GM19351 (cell line): ENCODE measurements at regions not wholly inside any gene's neighbourhood (a gene's known extent, or its start where the extent isn't known, plus 50 kb on each side); places are given as distances from the start of the nearest gene placed in this dataset.

ENCODE experiments used
- ATAC-seq: cut with Tn5 transposase; IDR thresholded peaks from one replicate; pipeline ENCODE4 v1.9.1; 2021; ENCODE audit warnings: mild to moderate bottlenecking, moderate library complexity; ENCODE audit not compliant: unreplicated experiment

DNA sequence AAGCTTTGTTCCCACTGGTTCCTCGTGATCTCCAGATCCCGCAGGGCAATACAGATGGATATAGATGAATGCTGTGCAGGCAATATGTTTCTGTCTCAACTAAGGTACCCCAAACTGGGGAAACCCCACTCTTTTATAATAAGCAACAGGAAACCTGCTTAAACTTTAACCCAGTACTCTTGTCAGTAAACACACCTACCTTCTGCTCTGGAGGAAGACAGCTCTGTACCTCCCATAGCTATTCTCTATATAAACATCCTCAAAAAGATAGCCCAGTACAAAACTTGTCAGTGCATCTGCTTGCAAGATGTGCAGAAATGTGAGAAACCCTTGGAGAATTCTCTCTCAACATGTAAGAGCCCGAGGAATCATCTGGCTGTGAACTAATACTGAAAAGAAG, 583.6 kb downstream of the OLFM4 start:
- ATAC-seq, result no peak

DNA sequence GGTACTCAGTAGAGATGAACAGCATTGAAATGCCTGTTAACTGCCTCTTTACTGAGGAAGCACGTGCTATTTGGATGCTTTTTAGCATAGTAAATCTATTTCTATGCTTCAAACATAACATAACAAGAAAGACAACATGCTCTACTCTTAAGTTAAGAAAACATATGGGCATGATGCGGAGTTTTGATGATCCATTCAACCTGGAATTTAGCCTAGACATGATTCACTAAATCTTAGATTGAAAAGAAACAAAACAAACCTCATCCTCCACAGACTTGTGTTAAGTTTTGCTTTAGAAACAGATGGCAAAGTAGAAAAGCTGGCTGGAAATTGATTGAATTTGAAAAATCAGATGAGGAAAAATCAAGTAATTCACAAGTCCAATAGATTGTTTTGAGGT, 593.8 kb downstream of the OLFM4 start:
- no peak for ATAC-seq

GRCh38 chr13:53623146-53623545, 594.5 kb downstream of the OLFM4 start:
- ATAC-seq, result no peak

DNA sequence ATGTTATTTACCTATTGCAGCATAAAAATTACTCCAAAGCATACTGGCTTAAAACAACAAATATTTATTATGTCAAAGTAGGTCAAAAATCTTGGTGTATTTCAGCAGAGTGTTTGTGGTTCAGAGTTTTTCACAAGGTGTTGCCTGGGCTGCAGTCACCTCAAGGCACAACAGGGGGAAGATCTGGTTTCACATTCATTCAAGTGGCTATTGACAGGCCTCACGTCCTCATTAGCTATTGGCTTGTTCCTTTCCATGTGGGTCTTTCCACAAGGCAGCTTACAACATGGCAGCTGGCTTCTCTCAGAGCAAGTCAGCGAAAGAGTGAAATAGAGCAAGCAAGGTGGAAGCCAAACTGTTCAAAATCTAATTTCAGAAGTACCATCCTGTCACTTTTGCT, 602.9 kb downstream of the OLFM4 start:
- ATAC-seq, result no peak

DNA sequence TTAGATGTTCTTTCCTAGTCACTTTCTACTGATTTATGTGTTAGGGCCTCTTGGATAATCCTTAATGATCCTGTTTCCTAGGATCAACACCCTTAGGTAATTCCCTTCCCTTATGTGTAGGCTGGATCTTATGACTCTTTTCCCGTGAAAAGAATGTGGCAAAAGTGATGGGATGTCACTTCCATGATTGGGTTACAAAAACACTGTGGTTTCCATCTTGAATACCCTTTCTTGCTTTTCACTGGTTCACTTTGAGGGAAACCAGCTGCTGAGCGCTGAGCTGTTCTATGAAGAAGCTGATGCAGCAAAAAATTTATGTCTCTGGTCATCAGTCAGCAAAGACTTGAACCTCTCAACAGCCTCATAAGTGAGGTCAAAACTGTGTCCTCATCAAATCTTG, 609.4 kb downstream of the OLFM4 start:
- no peak for ATAC-seq

DNA sequence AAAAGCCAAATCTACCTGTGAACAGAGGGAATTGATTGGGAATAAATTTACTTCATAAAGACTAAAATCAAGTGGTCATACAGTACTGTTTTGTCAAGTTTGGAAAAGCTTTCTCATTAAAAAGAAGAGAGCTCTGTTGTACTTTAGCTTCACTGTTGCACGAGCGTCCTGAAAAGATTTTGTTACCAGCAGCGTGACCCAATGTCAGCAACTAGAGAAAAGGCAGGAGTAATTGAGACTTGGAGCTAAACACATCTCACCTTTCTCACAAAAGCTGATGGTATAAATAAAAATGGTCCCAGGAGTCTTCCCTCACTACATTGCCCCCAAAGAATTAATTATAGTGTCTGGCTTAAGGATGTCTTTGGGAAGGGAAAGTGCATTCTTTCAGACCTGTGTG, 613.7 kb downstream of the OLFM4 start:
- no peak for ATAC-seq

GRCh38 chr13:53648673-53649072, 620.1 kb downstream of the OLFM4 start:
- no peak for ATAC-seq

GRCh38 chr13:53672005-53672404, 643.4 kb downstream of the OLFM4 start:
- no peak for ATAC-seq

DNA sequence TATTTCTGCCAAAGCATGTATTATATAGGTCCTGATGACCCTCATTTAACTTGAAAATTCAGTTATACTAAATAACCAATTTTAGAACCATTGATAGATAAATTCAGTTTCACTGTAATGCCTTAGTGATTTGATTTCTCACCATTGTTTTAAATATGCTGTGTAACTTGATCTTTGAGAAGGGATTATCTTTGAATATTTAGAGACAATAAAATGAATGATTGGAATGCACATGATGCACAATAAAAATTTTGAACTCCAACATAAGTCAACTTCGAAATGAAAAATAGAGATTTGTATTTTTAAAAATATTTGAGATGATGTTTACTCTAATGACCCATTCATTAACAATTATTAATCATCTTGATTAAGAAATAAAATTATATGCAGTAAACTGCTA, 654.5 kb downstream of the OLFM4 start:
- no peak for ATAC-seq

DNA sequence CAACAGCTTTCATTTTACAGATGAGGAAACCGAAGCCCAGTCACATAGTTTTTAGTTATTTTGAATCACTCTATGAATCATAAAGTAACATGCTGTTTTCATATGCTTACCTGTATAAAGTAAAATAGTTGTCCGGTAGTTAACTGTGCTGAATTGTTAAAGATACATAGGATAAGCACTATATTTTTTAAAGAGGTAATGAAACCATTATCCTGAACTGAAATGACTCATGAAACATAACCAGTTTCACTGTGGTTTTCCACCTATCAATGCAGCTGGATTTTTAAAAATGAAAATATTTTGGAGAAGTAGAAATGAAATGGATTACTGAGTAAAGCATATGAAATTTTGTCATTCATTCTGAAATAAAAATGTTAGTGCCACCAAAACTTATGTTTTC, 655.0 kb downstream of the OLFM4 start:
- ATAC-seq, result no peak

DNA sequence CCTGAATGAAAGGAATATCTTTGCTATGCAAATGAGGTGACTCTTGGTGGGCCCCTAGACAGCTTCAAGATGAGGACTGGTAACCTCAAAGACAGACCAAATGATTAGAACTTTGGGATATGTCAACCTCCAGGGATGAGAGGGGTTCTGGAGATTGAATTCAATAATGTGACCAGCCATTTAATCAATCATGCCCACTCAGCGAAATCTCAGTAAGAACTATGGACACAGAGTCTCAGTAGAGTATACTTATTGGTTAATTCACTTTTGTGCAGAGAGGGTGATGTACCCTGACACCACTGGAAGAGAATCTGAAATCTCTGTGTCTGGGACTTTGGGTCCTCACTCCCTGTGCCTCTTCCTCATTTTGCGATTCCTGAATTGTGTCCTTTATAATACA, 662.8 kb downstream of the OLFM4 start:
- ATAC-seq, result no peak

DNA sequence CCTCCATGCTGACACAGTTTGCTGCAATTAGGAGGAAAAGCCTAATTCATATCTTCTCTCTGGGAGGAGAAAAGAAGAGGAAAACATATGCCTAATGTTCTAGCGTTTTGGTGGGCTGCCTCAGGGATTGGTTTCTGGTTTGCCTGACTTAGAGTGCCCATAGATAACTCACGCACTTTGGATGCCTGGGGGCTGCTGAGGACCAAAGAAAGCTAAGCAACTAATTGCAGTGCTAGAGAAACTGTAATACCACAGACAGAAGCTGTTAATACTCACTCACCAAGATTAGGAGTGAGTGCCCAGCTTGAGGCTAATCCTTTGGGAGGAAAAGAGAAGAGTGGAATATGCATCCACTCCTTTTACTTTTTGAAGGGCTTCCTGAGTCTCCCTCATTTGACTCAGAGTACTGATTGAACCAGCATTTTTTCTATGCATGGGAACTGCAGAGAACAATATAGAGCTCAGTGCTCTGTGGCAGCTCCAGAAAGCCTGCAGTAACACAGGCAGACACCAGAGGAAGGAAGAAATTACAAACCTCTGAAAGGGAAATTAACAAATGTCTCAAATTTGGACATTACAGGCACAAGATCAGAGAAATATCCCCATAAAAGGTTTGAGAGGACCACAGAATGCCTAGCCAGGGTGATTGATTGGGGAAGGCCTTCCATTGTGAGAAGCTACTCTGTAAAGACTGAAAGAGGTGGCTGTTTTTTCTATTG, 666.4 kb downstream of the OLFM4 start:
- no peak for ATAC-seq

DNA sequence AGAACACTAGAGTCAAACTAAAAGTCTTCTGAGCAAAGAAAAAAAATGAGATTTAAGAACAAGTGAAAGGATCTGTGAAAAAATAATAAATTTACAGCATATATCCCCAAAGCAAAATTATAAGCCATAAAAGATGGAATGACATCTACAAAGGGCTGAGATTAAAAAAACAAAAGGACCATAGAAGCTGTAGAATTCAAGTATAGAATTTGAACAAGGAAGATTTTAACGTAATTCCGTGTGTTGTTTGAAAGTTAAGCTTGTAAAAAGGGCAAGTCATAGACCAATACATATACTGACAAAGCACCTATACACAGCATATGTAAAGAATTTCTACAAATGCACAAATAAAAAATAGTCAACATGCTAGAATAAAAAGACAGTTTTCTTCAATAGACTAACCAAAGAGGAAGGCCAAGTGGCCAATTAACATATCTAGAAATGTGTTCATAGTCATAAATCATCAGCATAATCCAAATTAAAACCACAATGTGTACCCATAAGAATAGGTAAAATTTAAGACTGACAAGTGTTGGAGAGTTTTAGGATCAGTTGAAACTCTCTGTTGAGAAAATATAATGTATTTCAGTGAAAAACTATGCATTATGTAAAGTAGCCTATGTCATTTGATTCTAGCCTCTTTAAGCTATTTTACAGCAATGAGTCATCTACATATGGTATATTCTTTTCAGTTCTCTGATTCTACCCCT, 674.9 kb downstream of the OLFM4 start:
- no peak for ATAC-seq

DNA sequence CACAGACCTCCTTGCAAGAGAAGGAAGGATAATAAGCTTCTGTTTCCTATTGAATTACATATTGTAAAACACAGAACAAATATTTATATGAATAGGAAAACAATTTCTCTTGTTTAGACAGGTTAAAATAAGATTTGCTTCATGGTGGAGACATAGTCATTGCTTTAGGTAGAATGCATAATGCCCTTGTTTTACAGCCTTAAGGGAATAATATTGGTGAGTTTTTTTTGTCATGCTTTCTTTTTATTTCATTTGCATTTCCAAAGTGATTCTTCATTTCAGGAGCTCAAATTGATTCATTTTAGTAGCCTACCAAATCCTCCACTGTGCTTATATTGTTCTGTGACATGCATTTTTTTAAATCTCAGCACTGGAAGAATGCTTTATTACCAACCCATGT, 690.7 kb downstream of the OLFM4 start:
- no peak for ATAC-seq

DNA sequence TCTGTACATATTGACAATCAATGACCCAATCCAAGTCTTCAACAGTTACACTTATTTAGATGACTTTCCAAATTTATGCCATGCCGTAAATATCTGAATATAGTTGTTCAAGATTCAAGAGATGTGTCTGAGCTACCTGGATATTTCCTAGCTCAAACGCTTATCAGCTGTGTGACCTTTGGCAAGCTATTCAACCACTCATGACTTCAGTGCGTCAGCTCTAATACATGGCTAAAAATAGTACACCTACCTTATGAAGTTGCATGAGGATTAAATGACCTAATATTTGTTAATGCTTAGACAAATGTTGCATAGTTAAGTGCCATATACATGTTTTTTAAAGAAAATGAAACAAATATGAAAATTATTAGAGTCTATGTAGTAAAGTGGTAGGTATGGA, 704.1 kb downstream of the OLFM4 start:
- no peak for ATAC-seq

- ATAC-seq, result no peak
Measured at GRCh38 chr13:53743906-53744305, 715.3 kb downstream of the OLFM4 start.

- ATAC-seq, result no peak
Measured at GRCh38 chr13:53747825-53748224, 719.2 kb downstream of the OLFM4 start.

GRCh38 chr13:53749306-53749705, 720.7 kb downstream of the OLFM4 start:
- ATAC-seq, result no peak

DNA sequence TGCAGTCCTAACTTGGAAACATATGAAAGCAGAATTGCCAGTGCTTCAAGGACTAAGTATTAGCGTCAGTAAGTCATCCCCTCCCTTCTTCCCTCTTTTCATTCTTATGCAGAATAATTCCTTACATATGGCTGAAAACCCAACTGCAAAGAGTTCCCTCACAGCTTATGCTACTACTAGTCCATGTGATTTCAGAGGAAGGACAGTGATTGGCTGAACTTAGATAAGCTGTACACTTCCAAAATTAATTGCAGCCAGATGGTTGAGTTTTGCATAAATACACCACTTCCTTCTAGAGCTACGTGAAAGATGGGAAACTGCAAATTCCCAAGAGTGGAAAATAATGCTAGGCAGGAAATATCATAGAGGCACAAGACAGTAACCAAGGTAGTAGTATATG, 730.4 kb downstream of the OLFM4 start:
- no peak for ATAC-seq

- no peak for ATAC-seq
Measured at GRCh38 chr13:53775807-53776206, 747.2 kb downstream of the OLFM4 start.

DNA sequence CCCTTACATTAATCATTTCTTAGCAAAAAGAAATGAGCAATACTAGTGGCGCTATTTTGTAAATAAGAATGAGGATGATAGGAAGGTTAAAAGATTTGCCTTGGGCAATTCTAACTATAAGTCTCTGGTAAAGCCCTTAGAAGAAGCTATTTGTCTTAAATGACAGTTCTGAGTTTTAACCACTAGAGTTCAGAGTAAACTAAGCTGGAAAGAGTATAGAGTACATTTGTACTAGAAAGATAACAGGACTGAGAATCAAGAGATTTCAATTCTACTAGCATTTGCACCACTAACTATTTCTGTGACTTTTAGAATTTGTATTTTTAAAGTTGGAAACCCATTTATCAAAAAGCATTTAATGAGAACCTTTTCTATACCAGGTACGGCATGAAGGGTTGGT, 750.3 kb downstream of the OLFM4 start:
- no peak for ATAC-seq

GRCh38 chr13:53781941-53782340, 753.3 kb downstream of the OLFM4 start:
- ATAC-seq, result no peak

DNA sequence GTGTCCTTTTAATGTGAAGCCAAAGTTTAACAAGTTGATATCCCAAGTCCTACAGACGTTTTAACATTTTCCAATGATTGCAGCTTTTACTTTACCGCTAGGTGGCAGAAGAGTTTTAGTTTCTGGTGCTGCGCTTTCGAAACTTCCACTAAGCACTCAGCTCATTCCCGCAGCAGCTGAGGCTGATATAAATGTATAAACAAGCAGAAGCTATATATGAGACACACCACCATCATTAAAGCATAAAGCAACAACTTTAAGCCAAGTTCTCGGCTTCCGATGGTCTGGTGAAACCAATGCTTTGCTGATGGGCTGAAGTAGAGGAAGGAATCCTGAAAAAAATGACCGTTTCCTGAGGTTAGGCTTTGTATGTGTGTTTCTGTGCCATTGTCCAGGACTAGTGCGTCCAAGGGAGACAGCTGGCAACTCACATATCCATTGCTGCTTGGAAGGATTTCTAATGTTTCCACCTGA, 753.9 kb downstream of the OLFM4 start:
- peak; percentile 79 for ATAC-seq
